ENCODE measurements at regions not wholly inside any gene's neighbourhood (a gene's known extent, or its start where the extent isn't known, plus 50 kb on each side); places are given as distances from the start of the nearest gene placed in this dataset.
"Not testable (repeated sequence)": the region's sequence is repeated elsewhere in the genome, so short reads cannot be mapped to it uniquely, and the experiment has no call there.

- Histone ChIP-seq H3K4me1 (no peaks in the 10 kb centered on the region), H3K36me3 (no peaks in the 10 kb centered on the region), H3K27ac (no peak overlapping the region), H3K27me3 (no peaks in the 10 kb centered on the region), H3K9me3 (no peaks in the 10 kb centered on the region), H3K4me3 (no peak overlapping the region)
- in situ Hi-C loops (cut with MboI; ENCODE audit: low pct_ligation_motif_present in 1 of 4, low pct_unique_long_range_greater_than_20kb in 1 of 4, low sequenced_read_pairs in 3 of 4) (no loop called here), intact Hi-C loops (cut with DNase I; ENCODE audit: low total_unique reads) (no loop called here)
- TF ChIP-seq EP300 (IDR thresholded peaks at IDR 0.05; ENCODE audit: low read depth) (no peak), POLR2AphosphoS5 (IDR thresholded peaks at IDR 0.05) (no peak)
- 86 to 89% methylated on average over 1 to 7 of the region's 7 CpGs for WGBS, 2 donors (ENCODE audit: low coverage in 1 of 2)
- no peak for DNase-seq
Observed at GRCh38 chr6:155818698-155819097, 363.1 kb upstream of the NOX3 start.

GRCh38 chr6:155813548-155813947 lies 357.9 kb upstream of the NOX3 start:
- H3K27me3 ChIP-seq: no peaks in the 10 kb centered on the region
- no peak for DNase-seq
- no peak for TF ChIP-seq CTCF (IDR thresholded peaks at IDR 0.05)
- TF ChIP-seq POLR2A (IDR thresholded peaks at IDR 0.05): no peak
- TF ChIP-seq POLR2AphosphoS5 (IDR thresholded peaks at IDR 0.05): no peak
- TF ChIP-seq EP300 (IDR thresholded peaks at IDR 0.05; ENCODE audit: low read depth): no peak
- in situ Hi-C loops (cut with MboI; ENCODE audit: low pct_ligation_motif_present in 1 of 4, low pct_unique_long_range_greater_than_20kb in 1 of 4, low sequenced_read_pairs in 3 of 4): no loop called here
- intact Hi-C loops (cut with DNase I; ENCODE audit: low total_unique reads): no loop called here
- H3K4me3 ChIP-seq: no peak overlapping the region
- no peaks in the 10 kb centered on the region for H3K4me1 ChIP-seq
- H3K27ac ChIP-seq: no peak overlapping the region
- no peaks in the 10 kb centered on the region for H3K36me3 ChIP-seq
- no peaks in the 10 kb centered on the region for H3K9me3 ChIP-seq
- 67 to 75% methylated on average over 5 of the region's 5 CpGs for WGBS, 2 donors (ENCODE audit: low coverage in 1 of 2)

DNA sequence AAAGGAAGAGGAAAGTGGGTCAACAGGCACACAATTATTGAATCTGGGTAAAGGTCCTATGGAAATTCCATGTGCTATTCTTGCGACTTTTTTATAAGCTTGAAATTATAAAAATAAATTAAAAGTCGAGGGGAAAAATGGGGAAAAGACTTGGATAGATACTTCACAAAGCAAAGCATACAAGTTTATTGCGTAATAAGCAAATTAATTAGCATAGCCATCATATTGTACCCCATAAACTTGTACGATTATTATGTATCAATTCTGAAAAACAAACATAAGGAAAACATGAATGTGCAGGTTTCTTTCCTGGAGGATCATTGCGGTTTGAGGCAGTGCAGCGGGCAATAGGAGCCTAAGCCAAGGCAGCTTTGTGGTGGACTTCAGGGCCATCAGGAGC lies 351.6 kb upstream of the NOX3 start:
- Histone ChIP-seq H3K27ac (no peak overlapping the region), H3K27me3 (no peaks in the 10 kb centered on the region), H3K4me3 (no peak overlapping the region), H3K9me3 (no peaks in the 10 kb centered on the region), H3K36me3 (no peaks in the 10 kb centered on the region), H3K4me1 (no peaks in the 10 kb centered on the region)
- 84 to 88% methylated on average over 4 to 6 of the region's 6 CpGs for WGBS, 2 donors (ENCODE audit: low coverage in 1 of 2)
- in situ Hi-C loops (cut with MboI; ENCODE audit: low pct_ligation_motif_present in 1 of 4, low pct_unique_long_range_greater_than_20kb in 1 of 4, low sequenced_read_pairs in 3 of 4): no loop called here
- no peak for TF ChIP-seq POLR2A (IDR thresholded peaks at IDR 0.05)
- no peak for TF ChIP-seq CTCF (IDR thresholded peaks at IDR 0.05)
- intact Hi-C loops (cut with DNase I; ENCODE audit: low total_unique reads): no loop called here
- DNase-seq: no peak

- Histone ChIP-seq H3K27me3 (no peaks in the 10 kb centered on the region), H3K36me3 (no peaks in the 10 kb centered on the region), H3K4me1 (no peaks in the 10 kb centered on the region), H3K9me3 (no peaks in the 10 kb centered on the region), H3K4me3 (no peak overlapping the region), H3K27ac (no peak overlapping the region)
- 78 to 84% methylated on average over 1 of the region's 1 CpG for WGBS, 2 donors (ENCODE audit: low coverage in 1 of 2)
- TF ChIP-seq POLR2AphosphoS5 (IDR thresholded peaks at IDR 0.05) (no peak), CTCF (IDR thresholded peaks at IDR 0.05) (no peak), POLR2A (IDR thresholded peaks at IDR 0.05) (no peak), EP300 (IDR thresholded peaks at IDR 0.05; ENCODE audit: low read depth) (no peak)
- DNase-seq: no peak
- intact Hi-C loops (cut with DNase I; ENCODE audit: low total_unique reads) (no loop called here), in situ Hi-C loops (cut with MboI; ENCODE audit: low pct_ligation_motif_present in 1 of 4, low pct_unique_long_range_greater_than_20kb in 1 of 4, low sequenced_read_pairs in 3 of 4) (no loop called here)
Observed at GRCh38 chr6:155801046-155801445, 345.4 kb upstream of the NOX3 start.

- WGBS, 2 donors (ENCODE audit: low coverage in 1 of 2): 71 to 80% methylated on average over 2 to 3 of the region's 3 CpGs
- in situ Hi-C loops (cut with MboI; ENCODE audit: low pct_ligation_motif_present in 1 of 4, low pct_unique_long_range_greater_than_20kb in 1 of 4, low sequenced_read_pairs in 3 of 4): not testable (repeated sequence)
Observed at GRCh38 chr6:155798876-155799275, 343.2 kb upstream of the NOX3 start.

More at GRCh38 chr6:155798876-155799275, 343.2 kb upstream of the NOX3 start:
- H3K9me3 ChIP-seq; H3K4me1 ChIP-seq; H3K36me3 ChIP-seq; H3K4me3 ChIP-seq; DNase-seq; H3K27me3 ChIP-seq; H3K27ac ChIP-seq; intact Hi-C loops (cut with DNase I; ENCODE audit: low total_unique reads): not testable (repeated sequence)
